Endothelial cell (in vitro differentiated cells): ENCODE measurements at regions not wholly inside any gene's neighbourhood (a gene's known extent, or its start where the extent isn't known, plus 50 kb on each side); places are given as distances from the start of the nearest gene placed in this dataset.

ENCODE experiments used
- DNase-seq: peaks from one replicate; pipeline ENCODE4 v3.0.0; 2021; ENCODE audit warnings: low spot score
- H3K27ac Mint-ChIP-seq: one replicate; pipeline ENCODE4 v1.8.0; 2021; ENCODE audit warnings: mixed read lengths, inconsistent platforms; ENCODE audit not compliant: unreplicated experiment
- H3K27me3 Mint-ChIP-seq: one replicate; pipeline ENCODE4 v1.8.0; 2021; ENCODE audit warnings: mild to moderate bottlenecking, moderate library complexity, mixed read lengths, inconsistent platforms; ENCODE audit not compliant: unreplicated experiment
- H3K36me3 Mint-ChIP-seq: one replicate; pipeline ENCODE4 v1.8.0; 2021; ENCODE audit warnings: mild to moderate bottlenecking, low read depth, mixed read lengths, inconsistent platforms; ENCODE audit not compliant: unreplicated experiment
- H3K4me1 Mint-ChIP-seq: one replicate; pipeline ENCODE4 v1.8.0; 2021; ENCODE audit warnings: mild to moderate bottlenecking, mixed read lengths, inconsistent platforms; ENCODE audit not compliant: unreplicated experiment
- H3K4me3 Mint-ChIP-seq: one replicate; pipeline ENCODE4 v1.8.0; 2021; ENCODE audit warnings: mild to moderate bottlenecking, mixed read lengths, inconsistent platforms; ENCODE audit not compliant: unreplicated experiment
- H3K9me3 Mint-ChIP-seq: one replicate; pipeline ENCODE4 v1.8.0; 2021; ENCODE audit warnings: mixed read lengths, inconsistent platforms; ENCODE audit not compliant: unreplicated experiment
- CTCF ChIP-seq: fragments of 200-600 bp; sonication (generic); IDR thresholded peaks from one replicate; pipeline ENCODE4 v1.5.0; 2021; ENCODE audit warnings: antibody characterized with exemption; ENCODE audit not compliant: unreplicated experiment

- no peak for DNase-seq
- Mint-ChIP-seq H3K9me3 (no peaks in the 10 kb centered on the region), H3K4me1 (peaks cover 9% of the 10 kb centered on the region), H3K4me3 (no peak overlapping the region), H3K27ac (no peak overlapping the region), H3K36me3 (no peaks in the 10 kb centered on the region), H3K27me3 (peaks cover 1% of the 10 kb centered on the region)
- no peak for TF ChIP-seq CTCF
These were observed 129.6 kb upstream of the ANKRD1 start for GRCh38 chr10:91050371-91051034.

- no peaks in the 10 kb centered on the region for H3K36me3 Mint-ChIP-seq
- TF ChIP-seq CTCF, result no peak
- peaks cover 7% of the 10 kb centered on the region for H3K4me1 Mint-ChIP-seq
- H3K4me3 Mint-ChIP-seq, result no peak overlapping the region
- peaks cover 1% of the 10 kb centered on the region for H3K27me3 Mint-ChIP-seq
- DNase-seq, result no peak
- H3K27ac Mint-ChIP-seq, result no peak overlapping the region
- no peaks in the 10 kb centered on the region for H3K9me3 Mint-ChIP-seq
These were observed 130.9 kb upstream of the ANKRD1 start for GRCh38 chr10:91051829-91052228.

- DNase-seq, result no peak
- Mint-ChIP-seq H3K4me3 (no peak overlapping the region), H3K9me3 (no peaks in the 10 kb centered on the region), H3K27ac (no peak overlapping the region), H3K36me3 (no peaks in the 10 kb centered on the region), H3K4me1 (peaks cover 5% of the 10 kb centered on the region), H3K27me3 (peaks cover 3% of the 10 kb centered on the region)
- no peak for TF ChIP-seq CTCF
These were observed 133.4 kb upstream of the ANKRD1 start for GRCh38 chr10:91054325-91054724.

GRCh38 chr10:91061187-91061586 lies 140.3 kb upstream of the ANKRD1 start:
- peaks cover 8% of the 10 kb centered on the region for H3K4me1 Mint-ChIP-seq
- H3K36me3 Mint-ChIP-seq, result no peaks in the 10 kb centered on the region
- DNase-seq, result no peak
- no peak overlapping the region for H3K27ac Mint-ChIP-seq
- H3K4me3 Mint-ChIP-seq, result no peak overlapping the region
- H3K27me3 Mint-ChIP-seq, result peaks cover 6% of the 10 kb centered on the region
- no peaks in the 10 kb centered on the region for H3K9me3 Mint-ChIP-seq
- TF ChIP-seq CTCF, result no peak

GRCh38 chr10:91061608-91062007 lies 140.7 kb upstream of the ANKRD1 start:
- Mint-ChIP-seq H3K27ac (no peak overlapping the region), H3K4me1 (peaks cover 12% of the 10 kb centered on the region), H3K27me3 (peaks cover 6% of the 10 kb centered on the region), H3K36me3 (no peaks in the 10 kb centered on the region), H3K4me3 (no peak overlapping the region), H3K9me3 (no peaks in the 10 kb centered on the region)
- DNase-seq, result no peak
- no peak for TF ChIP-seq CTCF
